ENCODE measurements at regions not wholly inside any gene's neighbourhood (a gene's known extent, or its start where the extent isn't known, plus 50 kb on each side); places are given as distances from the start of the nearest gene placed in this dataset.

DNA sequence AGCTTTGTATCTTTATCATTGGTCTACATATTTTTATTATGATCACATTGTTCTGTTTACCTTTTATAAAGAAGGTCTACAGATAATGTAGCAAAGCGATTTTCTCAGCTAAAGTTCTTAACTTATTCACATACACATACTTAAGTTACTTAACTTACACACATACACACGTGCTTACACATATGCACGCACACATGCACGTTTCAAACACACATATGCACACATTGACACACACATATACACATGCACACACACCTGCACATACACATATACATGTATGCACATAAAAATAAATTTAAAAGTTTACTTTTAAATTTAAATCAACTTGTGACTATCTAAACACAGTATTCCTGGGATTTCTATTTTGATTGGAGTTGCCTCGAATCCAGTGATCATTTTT is 1204.5 kb upstream of the SLC39A10 start:
- TF ChIP-seq POLR2A (IDR thresholded peaks at IDR 0.05), result no peak
- TF ChIP-seq, protein P1, sequence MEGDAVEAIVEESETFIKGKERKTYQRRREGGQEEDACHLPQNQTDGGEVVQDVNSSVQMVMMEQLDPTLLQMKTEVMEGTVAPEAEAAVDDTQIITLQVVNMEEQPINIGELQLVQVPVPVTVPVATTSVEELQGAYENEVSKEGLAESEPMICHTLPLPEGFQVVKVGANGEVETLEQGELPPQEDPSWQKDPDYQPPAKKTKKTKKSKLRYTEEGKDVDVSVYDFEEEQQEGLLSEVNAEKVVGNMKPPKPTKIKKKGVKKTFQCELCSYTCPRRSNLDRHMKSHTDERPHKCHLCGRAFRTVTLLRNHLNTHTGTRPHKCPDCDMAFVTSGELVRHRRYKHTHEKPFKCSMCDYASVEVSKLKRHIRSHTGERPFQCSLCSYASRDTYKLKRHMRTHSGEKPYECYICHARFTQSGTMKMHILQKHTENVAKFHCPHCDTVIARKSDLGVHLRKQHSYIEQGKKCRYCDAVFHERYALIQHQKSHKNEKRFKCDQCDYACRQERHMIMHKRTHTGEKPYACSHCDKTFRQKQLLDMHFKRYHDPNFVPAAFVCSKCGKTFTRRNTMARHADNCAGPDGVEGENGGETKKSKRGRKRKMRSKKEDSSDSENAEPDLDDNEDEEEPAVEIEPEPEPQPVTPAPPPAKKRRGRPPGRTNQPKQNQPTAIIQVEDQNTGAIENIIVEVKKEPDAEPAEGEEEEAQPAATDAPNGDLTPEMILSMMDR (IDR thresholded peaks at IDR 0.05 in 4 of 5, conservative IDR thresholded peaks at IDR 0.05 in 1 of 5), result no peak
